GM18873 (cell line): ENCODE measurements at regions not wholly inside any gene's neighbourhood (a gene's known extent, or its start where the extent isn't known, plus 50 kb on each side); places are given as distances from the start of the nearest gene placed in this dataset.

ENCODE experiments used
- ATAC-seq: cut with Tn5 transposase; IDR thresholded peaks from one replicate; pipeline ENCODE4 v1.9.1; 2021; ENCODE audit warnings: mild to moderate bottlenecking, moderate library complexity, moderate number of reproducible peaks; ENCODE audit not compliant: unreplicated experiment, low FRiP score

- ATAC-seq = no peak
Observed at GRCh38 chr14:71675900-71676287, 256.3 kb upstream of the RGS6 start.

GRCh38 chr14:71680736-71681387, 251.4 kb upstream of the RGS6 start:
- ATAC-seq = no peak

- no peak for ATAC-seq
Observed at GRCh38 chr14:71682337-71682736, 249.9 kb upstream of the RGS6 start.

- no peak for ATAC-seq
Observed at GRCh38 chr14:71684323-71684722, 247.9 kb upstream of the RGS6 start.

- ATAC-seq = no peak
Observed at GRCh38 chr14:71686677-71687076, 245.6 kb upstream of the RGS6 start.

- ATAC-seq = no peak
Observed at GRCh38 chr14:71687166-71687831, 244.9 kb upstream of the RGS6 start.

- ATAC-seq = no peak
Observed at GRCh38 chr14:71688576-71688975, 243.7 kb upstream of the RGS6 start.

- no peak for ATAC-seq
Observed at GRCh38 chr14:71690478-71690877, 241.8 kb upstream of the RGS6 start.

- ATAC-seq = no peak
Observed at GRCh38 chr14:71692496-71692895, 239.7 kb upstream of the RGS6 start.

- ATAC-seq = no peak
Observed at GRCh38 chr14:71693381-71693780, 238.8 kb upstream of the RGS6 start.

- ATAC-seq = no peak
Observed at GRCh38 chr14:71694591-71695530, 237.4 kb upstream of the RGS6 start.

GRCh38 chr14:71695611-71696350, 236.4 kb upstream of the RGS6 start:
- no peak for ATAC-seq

GRCh38 chr14:71698027-71698426, 234.2 kb upstream of the RGS6 start:
- no peak for ATAC-seq

GRCh38 chr14:71698673-71699072, 233.6 kb upstream of the RGS6 start:
- ATAC-seq = no peak

- no peak for ATAC-seq
Observed at GRCh38 chr14:71701990-71702389, 230.2 kb upstream of the RGS6 start.

- ATAC-seq = no peak
Observed at GRCh38 chr14:71702786-71703185, 229.4 kb upstream of the RGS6 start.

- ATAC-seq = no peak
Observed at GRCh38 chr14:71703477-71703876, 228.8 kb upstream of the RGS6 start.

GRCh38 chr14:71704210-71704609, 228.0 kb upstream of the RGS6 start:
- no peak for ATAC-seq

GRCh38 chr14:71705460-71705859, 226.8 kb upstream of the RGS6 start:
- no peak for ATAC-seq

- ATAC-seq = no peak
Observed at GRCh38 chr14:71709076-71709475, 223.2 kb upstream of the RGS6 start.

GRCh38 chr14:71709987-71710386, 222.2 kb upstream of the RGS6 start:
- ATAC-seq = no peak
